PC-9 (cell line): ENCODE measurements at regions not wholly inside any gene's neighbourhood (a gene's known extent, or its start where the extent isn't known, plus 50 kb on each side); places are given as distances from the start of the nearest gene placed in this dataset.

Experiments
- BruUV-seq: library from RNA; stranded (reverse); fragments of 400-500 nt; replicated peaks from 2 replicates; lab custom pipeline; 2021; lab: Mats Ljungman, UMichigan
- CTCF ChIA-PET: fragments of 300-600 bp; sonication (Branson Sonifier 250); formaldehyde crosslinking; loops from one replicate; lab custom pipeline; 2022; ENCODE audit warnings: antibody characterized with exemption; lab: Charles Lee
- POLR2A ChIA-PET: fragments of 300-600 bp; sonication (Branson Sonifier 250); formaldehyde crosslinking; loops from one replicate; lab custom pipeline; 2022; ENCODE audit warnings: antibody characterized with exemption; ENCODE audit not compliant: unreplicated experiment; lab: Charles Lee
- DNase-seq, 2 experiments: peaks; one replicate each; pipeline versions ENCODE4 v3.0.0 to v3.0.0-alpha.2; 2015 to 2022; ENCODE audit warnings: mixed read lengths in 1 of 2
- H2AFZ ChIP-seq: fragments of 200-600 bp; sonication (generic); 2 replicates; pipeline ENCODE4 v1.8.1; 2017; ENCODE audit warnings: antibody characterized with exemption
- H3F3A ChIP-seq: fragments of 200-600 bp; sonication (generic); 2 replicates; pipeline ENCODE4 v1.8.1; 2017; ENCODE audit warnings: antibody characterized with exemption, mild to moderate bottlenecking, low read depth; ENCODE audit not compliant: insufficient read depth
- H3K27ac ChIP-seq: fragments of 200-600 bp; sonication (generic); 2 replicates; pipeline ENCODE4 v1.6.1; 2016; ENCODE audit warnings: mixed run types
- H3K27me3 ChIP-seq: fragments of 200-600 bp; sonication (generic); 2 replicates; pipeline ENCODE4 v1.6.1; 2016; ENCODE audit warnings: low read depth, mixed run types; ENCODE audit not compliant: insufficient read depth
- H3K36me3 ChIP-seq: fragments of 200-600 bp; sonication (generic); 2 replicates; pipeline ENCODE4 v1.6.1; 2016; ENCODE audit warnings: low read depth, mixed run types
- H3K4me1 ChIP-seq: fragments of 200-600 bp; sonication (generic); replicated peaks from 2 replicates; pipeline ENCODE4 v1.6.1; 2016; ENCODE audit warnings: mixed run types; ENCODE audit not compliant: insufficient read depth
- H3K4me2 ChIP-seq: fragments of 200-600 bp; sonication (generic); 2 replicates; pipeline ENCODE4 v1.6.1; 2017; ENCODE audit warnings: mixed run types
- H3K4me3 ChIP-seq: fragments of 200-600 bp; sonication (generic); 2 replicates; pipeline ENCODE4 v1.6.1; 2016; ENCODE audit warnings: mixed run types
- H3K79me2 ChIP-seq: fragments of 200-600 bp; sonication (generic); 2 replicates; pipeline ENCODE4 v1.6.1; 2017; ENCODE audit warnings: low read depth, mixed run types
- H3K9me2 ChIP-seq: fragments of 200-600 bp; sonication (generic); 2 replicates; pipeline ENCODE4 v1.8.1; 2017; ENCODE audit warnings: mild to moderate bottlenecking; ENCODE audit not compliant: insufficient read depth
- H3K9me3 ChIP-seq: fragments of 200-600 bp; sonication (generic); 2 replicates; pipeline ENCODE4 v1.8.1; 2016; ENCODE audit warnings: low read depth; ENCODE audit not compliant: insufficient read depth
- H4K20me1 ChIP-seq: fragments of 200-600 bp; sonication (generic); 2 replicates; pipeline ENCODE4 v1.8.1; 2017; ENCODE audit not compliant: insufficient read depth
- EZH2 ChIP-seq: fragments of 200-600 bp; sonication (generic); IDR thresholded peaks from 2 replicates; pipeline ENCODE4 v1.8.0; 2017; ENCODE audit warnings: antibody characterized with exemption, low read depth
- intact Hi-C: fragments of 100-400 bp; cut with micrococcal nuclease; formaldehyde crosslinking; loops from one replicate; pipeline ENCODE4 v1.10.0; 2022; ENCODE audit not compliant: unreplicated experiment
- TF ChIP-seq, protein P1 (sequence below): fragments of 200-600 bp; sonication (generic); conservative IDR thresholded peaks from 2 replicates; pipeline ENCODE4 v1.6.1; 2017; ENCODE audit warnings: mixed run types, antibody characterized with exemption, mild to moderate bottlenecking, moderate library complexity

GRCh38 chr16:16790597-16790996 is 411.7 kb downstream of the NPIPA7 start:
- H2AFZ ChIP-seq = no peak overlapping the region
- no peak for DNase-seq
- H4K20me1 ChIP-seq = no peaks in the 10 kb centered on the region
- no peaks in the 10 kb centered on the region for H3K36me3 ChIP-seq
- H3K4me1 ChIP-seq = no peaks in the 10 kb centered on the region
- POLR2A ChIA-PET = no interaction called here
- TF ChIP-seq, protein P1, sequence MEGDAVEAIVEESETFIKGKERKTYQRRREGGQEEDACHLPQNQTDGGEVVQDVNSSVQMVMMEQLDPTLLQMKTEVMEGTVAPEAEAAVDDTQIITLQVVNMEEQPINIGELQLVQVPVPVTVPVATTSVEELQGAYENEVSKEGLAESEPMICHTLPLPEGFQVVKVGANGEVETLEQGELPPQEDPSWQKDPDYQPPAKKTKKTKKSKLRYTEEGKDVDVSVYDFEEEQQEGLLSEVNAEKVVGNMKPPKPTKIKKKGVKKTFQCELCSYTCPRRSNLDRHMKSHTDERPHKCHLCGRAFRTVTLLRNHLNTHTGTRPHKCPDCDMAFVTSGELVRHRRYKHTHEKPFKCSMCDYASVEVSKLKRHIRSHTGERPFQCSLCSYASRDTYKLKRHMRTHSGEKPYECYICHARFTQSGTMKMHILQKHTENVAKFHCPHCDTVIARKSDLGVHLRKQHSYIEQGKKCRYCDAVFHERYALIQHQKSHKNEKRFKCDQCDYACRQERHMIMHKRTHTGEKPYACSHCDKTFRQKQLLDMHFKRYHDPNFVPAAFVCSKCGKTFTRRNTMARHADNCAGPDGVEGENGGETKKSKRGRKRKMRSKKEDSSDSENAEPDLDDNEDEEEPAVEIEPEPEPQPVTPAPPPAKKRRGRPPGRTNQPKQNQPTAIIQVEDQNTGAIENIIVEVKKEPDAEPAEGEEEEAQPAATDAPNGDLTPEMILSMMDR = no peak
- TF ChIP-seq EZH2 = no peak
- H3K4me3 ChIP-seq = no peak overlapping the region
- BruUV-seq = no TSS peak
- H3K27me3 ChIP-seq = 0 out of 2 replicates have a peak, but pooled peaks cover 3% of the 10 kb centered on the region
- no peaks in the 10 kb centered on the region for H3K79me2 ChIP-seq
- no peaks in the 10 kb centered on the region for H3K9me2 ChIP-seq
- no peaks in the 10 kb centered on the region for H3F3A ChIP-seq
- H3K9me3 ChIP-seq = no peaks in the 10 kb centered on the region
- no peak overlapping the region for H3K27ac ChIP-seq
- no peak overlapping the region for H3K4me2 ChIP-seq
- CTCF ChIA-PET = no interaction called here
- intact Hi-C loops = no loop called here

- H3K9me3 ChIP-seq = no peaks in the 10 kb centered on the region
- no peaks in the 10 kb centered on the region for H4K20me1 ChIP-seq
- H3K36me3 ChIP-seq = no peaks in the 10 kb centered on the region
- no peaks in the 10 kb centered on the region for H3K79me2 ChIP-seq
- H3K27ac ChIP-seq = no peak overlapping the region
- no peak overlapping the region for H2AFZ ChIP-seq
- no peak overlapping the region for H3K4me2 ChIP-seq
- DNase-seq = no peak
- TF ChIP-seq, protein P1 = no peak
- no peak for TF ChIP-seq EZH2
- H3K4me3 ChIP-seq = no peak overlapping the region
- H3K9me2 ChIP-seq = no peaks in the 10 kb centered on the region
- ChIA-PET CTCF (no interaction called here), POLR2A (no interaction called here)
- no peaks in the 10 kb centered on the region for H3K4me1 ChIP-seq
- 0 out of 2 replicates have a peak, but pooled peaks cover 3% of the 10 kb centered on the region for H3K27me3 ChIP-seq
- BruUV-seq = no TSS peak
- no peaks in the 10 kb centered on the region for H3F3A ChIP-seq
- intact Hi-C loops = no loop called here
Measured at GRCh38 chr16:16791051-16791450, 412.1 kb downstream of the NPIPA7 start.

- H3K27me3 ChIP-seq = peaks cover 21% of the 10 kb centered on the region; the same call in 1 of the 2 replicates
- H3K4me1 ChIP-seq = no peaks in the 10 kb centered on the region
- POLR2A ChIA-PET = no interaction called here
- H2AFZ ChIP-seq = no peak overlapping the region
- no peaks in the 10 kb centered on the region for H3K36me3 ChIP-seq
- no peaks in the 10 kb centered on the region for H4K20me1 ChIP-seq
- CTCF ChIA-PET = no interaction called here
- H3K27ac ChIP-seq = no peak overlapping the region
- no peak for TF ChIP-seq EZH2
- TF ChIP-seq, protein P1 = no peak
- no peaks in the 10 kb centered on the region for H3K9me2 ChIP-seq
- no peaks in the 10 kb centered on the region for H3K79me2 ChIP-seq
- no peaks in the 10 kb centered on the region for H3F3A ChIP-seq
- BruUV-seq = no TSS peak
- no peak overlapping the region for H3K4me3 ChIP-seq
- no peak for DNase-seq
- H3K9me3 ChIP-seq = no peaks in the 10 kb centered on the region
- intact Hi-C loops = no loop called here
- H3K4me2 ChIP-seq = no peak overlapping the region
Measured at GRCh38 chr16:16797239-16797638, 418.3 kb downstream of the NPIPA7 start.
